K562 (cell line): ENCODE measurements at regions not wholly inside any gene's neighbourhood (a gene's known extent, or its start where the extent isn't known, plus 50 kb on each side); places are given as distances from the start of the nearest gene placed in this dataset.

Source experiments
- ATAC-seq: fragments of 200-7000 bp; cut with Tn5 transposase; 3 replicates; pipeline ENCODE4 v1.9.1; 2020; ENCODE audit warnings: moderate library complexity
- BruUV-seq: library from RNA; stranded (reverse); fragments of 400-500 nt; replicated peaks from 2 replicates; lab custom pipeline; 2021; lab: Mats Ljungman, UMichigan
- CTCF ChIA-PET: fragments of 300-600 bp; formaldehyde crosslinking; extraction: SDS; loops from one replicate; lab custom pipeline; 2021; ENCODE audit warnings: low intra/inter-chr PET ratio; lab: Yijun Ruan, JAX
- POLR2A ChIA-PET: fragments of 300-600, 350-650 bp; sonication (Branson Sonifier 250); formaldehyde crosslinking; extraction: SDS; loops from one replicate; lab custom pipeline; 2021; ENCODE audit warnings: antibody characterized with exemption, inconsistent platforms; lab: Yijun Ruan, JAX
- DNase-seq, 4 experiments: peaks; one replicate each; pipeline versions ENCODE4 v3.0.0 to v3.0.0-alpha.2; 2011 to 2018; ENCODE audit warnings: low spot score in 3 of 4, mixed read lengths in 3 of 4; ENCODE audit errors: extremely low read depth in 1 of 4
- FAIRE-seq: peaks from 2 replicates; lab custom pipeline; 2011; peaks lifted over from hg19 to GRCh38; lab: Jason Lieb, UNC
- H2AFZ ChIP-seq: 2 replicates; pipeline ENCODE4 v1.6.0; 2011; ENCODE audit warnings: low read depth, low read length, control low read depth, inconsistent platforms
- H3K27ac ChIP-seq: fragments of 200-600 bp; 3 replicates; pipeline ENCODE4 v1.8.0; 2011; ENCODE audit warnings: low read depth, mild to moderate bottlenecking, control low read depth, inconsistent platforms, low read length, moderate library complexity, mixed read lengths; ENCODE audit errors: extremely low read depth
- H3K27me3 ChIP-seq, 2 experiments: fragments of 300-600 bp in 1 of 2; 2 replicates in 1 of 2; 3 replicates in 1 of 2; pipeline versions ENCODE4 v1.6.0 to v1.8.0; 2011; ENCODE audit warnings: inconsistent platforms in 2 of 2, low read length in 2 of 2, mild to moderate bottlenecking in 1 of 2, mixed read lengths in 1 of 2, moderate library complexity in 1 of 2; ENCODE audit not compliant: control insufficient read depth in 2 of 2, insufficient read depth in 2 of 2
- H3K36me3 ChIP-seq: fragments of 300-600 bp; 3 replicates; pipeline ENCODE4 v1.8.0; 2011; ENCODE audit warnings: mild to moderate bottlenecking, low read length, inconsistent platforms; ENCODE audit not compliant: control insufficient read depth, insufficient read depth
- H3K4me1 ChIP-seq, 2 experiments: fragments of 200-600 bp in 1 of 2; replicated peaks in 1 of 2; 2 replicates in 1 of 2; 3 replicates in 1 of 2; pipeline versions ENCODE4 v1.5.1 to v1.8.0; 2011; ENCODE audit warnings: inconsistent platforms in 2 of 2, low read length in 2 of 2, mild to moderate bottlenecking in 1 of 2, mixed read lengths in 1 of 2, moderate library complexity in 1 of 2; ENCODE audit not compliant: control insufficient read depth in 2 of 2, insufficient read depth in 2 of 2
- H3K4me2 ChIP-seq: 2 replicates; pipeline ENCODE4 v1.6.1; 2011; ENCODE audit warnings: low read length, control low read depth, inconsistent platforms, mixed read lengths; ENCODE audit not compliant: insufficient read depth
- H3K4me3 ChIP-seq: fragments of 200-600 bp; sonication (generic), shearing (Covaris generic); 2 replicates; pipeline ENCODE4 v1.5.1; 2016; ENCODE audit warnings: control low read depth, inconsistent platforms
- H3K79me2 ChIP-seq: fragments of 200-600 bp; 3 replicates; pipeline ENCODE4 v1.8.0; 2011; ENCODE audit warnings: low read length, inconsistent platforms; ENCODE audit not compliant: control insufficient read depth, insufficient read depth
- H3K9ac ChIP-seq, 2 experiments: 2 replicates each; pipeline versions ENCODE4 v1.6.0 to v1.6.1; 2011; ENCODE audit warnings: low read depth in 2 of 2, low read length in 2 of 2, control low read depth in 1 of 2, inconsistent platforms in 1 of 2, mild to moderate bottlenecking in 1 of 2, mixed read lengths in 1 of 2; ENCODE audit not compliant: insufficient read depth in 1 of 2
- H3K9me1 ChIP-seq: one replicate; pipeline ENCODE4 v1.6.0; 2011; ENCODE audit warnings: inconsistent platforms, mild to moderate bottlenecking, low read length, moderate library complexity; ENCODE audit not compliant: control insufficient read depth, insufficient read depth
- H3K9me3 ChIP-seq: replicated peaks from 2 replicates; pipeline ENCODE4 v1.5.1; 2011; ENCODE audit warnings: low read depth, low read length, inconsistent platforms; ENCODE audit not compliant: control insufficient read depth, insufficient read depth
- H4K20me1 ChIP-seq: replicated peaks from 2 replicates; pipeline ENCODE4 v1.6.1; 2011; ENCODE audit warnings: low read length, inconsistent platforms, mixed read lengths; ENCODE audit not compliant: control insufficient read depth, insufficient read depth
- BCL6 ChIP-seq: fragments of 250-450 bp; sonication (Bioruptor Pico); IDR thresholded peaks from 2 replicates; pipeline ENCODE4 v1.4.0; 2020
- CREM ChIP-seq: IDR thresholded peaks from 2 replicates; pipeline ENCODE4 v1.6.1; 2014; ENCODE audit warnings: antibody characterized with exemption, low read depth
- ETV5 ChIP-seq: sonication (generic); formaldehyde crosslinking; IDR thresholded peaks from 2 replicates; pipeline ENCODE4 v1.4.0; 2020; ENCODE audit warnings: low read depth, mild to moderate bottlenecking, missing genetic modification reagents
- GTF2F1 ChIP-seq: IDR thresholded peaks from 2 replicates; pipeline ENCODE4 v1.6.1; 2011; ENCODE audit warnings: low read depth, low read length, improper control_type of control experiment
- HDAC8 ChIP-seq: fragments of 450-650 bp; IDR thresholded peaks from 2 replicates; pipeline ENCODE4 v1.6.1; 2016; ENCODE audit warnings: mild to moderate bottlenecking, missing genetic modification characterization, moderate library complexity, missing compliant biosample characterization
- IRF2 ChIP-seq: sonication (generic); formaldehyde crosslinking; IDR thresholded peaks from 2 replicates; pipeline ENCODE4 v1.8.1; 2022; ENCODE audit warnings: mild to moderate bottlenecking, missing genetic modification reagents
- MYNN ChIP-seq, 2 experiments: sonication (generic); formaldehyde crosslinking in 1 of 2; IDR thresholded peaks; 2 replicates each; pipeline versions ENCODE4 v1.5.0 to v1.6.1; 2016 to 2020; ENCODE audit warnings: antibody characterized with exemption in 1 of 2, missing genetic modification reagents in 1 of 2
- ZNF584 ChIP-seq: fragments of 200-800 bp; sonication (Bioruptor generic); IDR thresholded peaks from 2 replicates; pipeline ENCODE4 v1.6.1; 2016; ENCODE audit warnings: low read depth, mild to moderate bottlenecking, missing genetic modification characterization, missing compliant biosample characterization
- ZNF695 ChIP-seq: fragments of 450-650 bp; formaldehyde crosslinking; IDR thresholded peaks from 2 replicates; pipeline ENCODE4 v1.4.0; 2020; ENCODE audit warnings: mild to moderate bottlenecking, moderate library complexity
- WGBS: fragments of 100-300 bp; shearing (Covaris generic); methylation state at CpG from one replicate; pipeline ENCODE4 v1.1.6; 2016; ENCODE audit warnings: low coverage, mixed read lengths; ENCODE audit not compliant: insufficient coverage; ENCODE audit errors: missing lambda C conversion rate; 5-methylcytosine and 5-hydroxymethylcytosine counted together
- in situ Hi-C: fragments of 300-500 bp; cut with MboI; formaldehyde crosslinking; loops from 4 replicates; pipeline ENCODE4 v1.15.0; 2018; ENCODE audit warnings: inconsistent platforms, mixed read lengths
- intact Hi-C: fragments of 100-400 bp; cut with micrococcal nuclease; formaldehyde crosslinking; loops from 2 replicates; pipeline ENCODE4 v1.14.2; 2022

DNA sequence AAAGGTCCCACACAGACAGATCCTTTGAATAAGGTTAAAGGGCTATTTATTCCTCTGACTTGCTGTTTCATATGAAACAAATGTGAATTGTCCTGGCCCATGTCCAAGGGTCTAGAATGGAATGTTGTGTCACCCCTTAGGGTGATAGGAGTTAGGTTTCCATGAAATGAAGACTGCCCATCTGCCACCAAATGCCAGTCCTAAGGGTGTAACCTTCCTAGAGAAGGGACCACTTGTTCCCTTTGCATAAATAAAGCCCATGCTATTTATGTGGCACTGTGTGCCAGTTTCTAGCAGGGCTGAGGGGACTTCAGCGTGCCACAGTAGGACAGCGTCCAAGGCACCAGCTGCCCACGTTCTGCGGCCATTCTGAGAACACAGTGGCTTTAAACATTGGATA lies 171.3 kb downstream of the ABCA8 start (continued):
- TF ChIP-seq GTF2F1 (no peak), BCL6 (CRISPR knock-in tag) (no peak), IRF2 (CRISPR knock-in tag) (no peak), ETV5 (CRISPR knock-in tag) (no peak), CREM (no peak)

DNA sequence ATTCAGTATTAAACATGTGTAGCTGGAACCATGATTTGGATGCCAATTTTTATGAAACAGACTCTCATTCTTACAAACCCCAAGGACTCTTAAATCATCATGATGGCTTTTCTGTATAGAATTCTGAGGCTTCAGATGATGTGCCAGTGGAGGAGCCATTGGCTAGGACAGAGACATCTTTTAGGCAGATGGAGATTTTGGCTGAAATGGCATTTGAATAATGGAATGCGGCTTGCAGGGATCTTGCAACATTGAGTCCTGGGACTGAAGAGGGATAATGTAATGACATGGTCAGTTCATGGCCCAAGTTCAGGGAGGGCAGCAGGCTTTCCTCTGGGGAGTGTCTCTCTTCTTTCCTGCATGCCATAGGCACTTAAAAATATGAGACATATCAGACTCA lies 172.4 kb downstream of the ABCA8 start:
- H3K79me2 ChIP-seq: no peaks in the 10 kb centered on the region
- no peak overlapping the region for H2AFZ ChIP-seq
- H3K9me1 ChIP-seq: no peaks in the 10 kb centered on the region
- FAIRE-seq (no peak), ATAC-seq (no peak), DNase-seq (no peak)
- H3K4me3 ChIP-seq: no peak overlapping the region
- no peak overlapping the region for H3K4me2 ChIP-seq
- WGBS: 0% methylated on average over 1 of the region's 1 CpG
- H3K4me1 ChIP-seq: no peaks in the 10 kb centered on the region
- in situ Hi-C loops: no loop called here
- no peaks in the 10 kb centered on the region for H4K20me1 ChIP-seq
- intact Hi-C loops: no loop called here
- CTCF ChIA-PET: no interaction called here
- no TSS peak for BruUV-seq
- H3K9me3 ChIP-seq: no peaks in the 10 kb centered on the region
- H3K27me3 ChIP-seq: no peaks in the 10 kb centered on the region
- H3K36me3 ChIP-seq: no peaks in the 10 kb centered on the region
- H3K9ac ChIP-seq: no peak overlapping the region
- TF ChIP-seq MYNN (IDR thresholded peaks at IDR 0.05) (no peak), MYNN (CRISPR knock-in tag; IDR thresholded peaks at IDR 0.05) (no peak), HDAC8 (no peak), ZNF584 (no peak), ZNF695 (CRISPR knock-in tag) (no peak)
- POLR2A ChIA-PET: no interaction called here
- no peak overlapping the region for H3K27ac ChIP-seq
